ENCODE measurements at regions not wholly inside any gene's neighbourhood (a gene's known extent, or its start where the extent isn't known, plus 50 kb on each side); places are given as distances from the start of the nearest gene placed in this dataset.

- Histone ChIP-seq H3K4me3 (ENCODE audit: low read depth, low read length, poor library complexity, severe bottlenecking) (no peak overlapping the region), H3K36me3 (ENCODE audit: insufficient read depth, low read length, poor library complexity, severe bottlenecking) (no peaks in the 10 kb centered on the region), H3K9me3 (ENCODE audit: low read depth, low read length, poor library complexity, severe bottlenecking) (no peaks in the 10 kb centered on the region), H3K4me1 (ENCODE audit: insufficient read depth, low read length, poor library complexity, severe bottlenecking) (no peaks in the 10 kb centered on the region), H3K27me3 (replicated peaks; ENCODE audit: insufficient read depth, low read depth, low read length, poor library complexity) (no peaks in the 10 kb centered on the region), H3K27ac (ENCODE audit: low read depth, low read length, poor library complexity, severe bottlenecking) (no peak overlapping the region)
- no peak for DNase-seq (ENCODE audit: low spot score)
- CTCF ChIA-PET: no interaction called here
- TF ChIP-seq CTCF (conservative IDR thresholded peaks at IDR 0.05; ENCODE audit: low read depth, low read length) (no peak), EZH2 (IDR thresholded peaks at IDR 0.05; ENCODE audit: borderline replicate concordance, low read depth, low read length, poor library complexity, severe bottlenecking) (no peak)
- intact Hi-C loops (cut with micrococcal nuclease; ENCODE audit: unreplicated experiment): no loop called here
- no TSS peak for BruUV-seq (replicated peaks)
- POLR2A ChIA-PET (ENCODE audit: low non-redundant PET): no interaction called here
Observed at GRCh38 chr1:13908128-13908527, 208.1 kb downstream of the PRDM2 start.

GRCh38 chr1:13911697-13912619, 212.0 kb downstream of the PRDM2 start:
- H3K27me3 ChIP-seq (replicated peaks; ENCODE audit: insufficient read depth, low read depth, low read length, poor library complexity): no peaks in the 10 kb centered on the region
- ChIA-PET CTCF (no interaction called here), POLR2A (ENCODE audit: low non-redundant PET) (no interaction called here)
- no peak for TF ChIP-seq EZH2 (IDR thresholded peaks at IDR 0.05; ENCODE audit: borderline replicate concordance, low read depth, low read length, poor library complexity, severe bottlenecking)
- intact Hi-C loops (cut with micrococcal nuclease; ENCODE audit: unreplicated experiment): no loop called here
- H3K4me3 ChIP-seq (ENCODE audit: low read depth, low read length, poor library complexity, severe bottlenecking): no peak overlapping the region
- no peak overlapping the region for H3K27ac ChIP-seq (ENCODE audit: low read depth, low read length, poor library complexity, severe bottlenecking)
- H3K36me3 ChIP-seq (ENCODE audit: insufficient read depth, low read length, poor library complexity, severe bottlenecking): no peaks in the 10 kb centered on the region
- no TSS peak for BruUV-seq (replicated peaks)
- H3K4me1 ChIP-seq (ENCODE audit: insufficient read depth, low read length, poor library complexity, severe bottlenecking): no peaks in the 10 kb centered on the region
- DNase-seq (ENCODE audit: low spot score): no peak
- H3K9me3 ChIP-seq (ENCODE audit: low read depth, low read length, poor library complexity, severe bottlenecking): no peaks in the 10 kb centered on the region

GRCh38 chr1:13913396-13913795, 213.4 kb downstream of the PRDM2 start:
- Histone ChIP-seq H3K36me3 (ENCODE audit: insufficient read depth, low read length, poor library complexity, severe bottlenecking) (no peaks in the 10 kb centered on the region), H3K27me3 (replicated peaks; ENCODE audit: insufficient read depth, low read depth, low read length, poor library complexity) (no peaks in the 10 kb centered on the region), H3K27ac (ENCODE audit: low read depth, low read length, poor library complexity, severe bottlenecking) (no peak overlapping the region), H3K9me3 (ENCODE audit: low read depth, low read length, poor library complexity, severe bottlenecking) (no peaks in the 10 kb centered on the region), H3K4me3 (ENCODE audit: low read depth, low read length, poor library complexity, severe bottlenecking) (no peak overlapping the region), H3K4me1 (ENCODE audit: insufficient read depth, low read length, poor library complexity, severe bottlenecking) (no peaks in the 10 kb centered on the region)
- DNase-seq (ENCODE audit: low spot score): no peak
- BruUV-seq (replicated peaks): no TSS peak
- intact Hi-C loops (cut with micrococcal nuclease; ENCODE audit: unreplicated experiment): no loop called here
- ChIA-PET CTCF (no interaction called here), POLR2A (ENCODE audit: low non-redundant PET) (interaction anchor here (0.6 kb wide), 1 partner anchor 20 kb away, joined by 4 read pairs; no protein-coding TSS in a partner anchor)
- no peak for TF ChIP-seq CTCF (conservative IDR thresholded peaks at IDR 0.05; ENCODE audit: low read depth, low read length)
- TF ChIP-seq EZH2 (IDR thresholded peaks at IDR 0.05; ENCODE audit: borderline replicate concordance, low read depth, low read length, poor library complexity, severe bottlenecking): no peak

Measured in A673 (cell line).